H9 (cell line): ENCODE measurements at regions not wholly inside any gene's neighbourhood (a gene's known extent, or its start where the extent isn't known, plus 50 kb on each side); places are given as distances from the start of the nearest gene placed in this dataset.

ENCODE experiments used
- DNase-seq: peaks from one replicate; pipeline ENCODE4 v3.0.0-alpha.2; 2017
- H2AFZ ChIP-seq: one replicate; pipeline ENCODE4 v1.6.1; 2013; ENCODE audit warnings: mild to moderate bottlenecking, low read length, control low read depth, moderate library complexity
- H2AK5ac ChIP-seq: 2 replicates; pipeline ENCODE4 v1.6.1; 2013; ENCODE audit warnings: low read length, control low read depth, mixed read lengths; ENCODE audit not compliant: insufficient read length
- H2BK120ac ChIP-seq: one replicate; pipeline ENCODE4 v1.6.1; 2013; ENCODE audit warnings: low read depth, mild to moderate bottlenecking, low read length, control low read depth, inconsistent platforms; ENCODE audit not compliant: poor library complexity, severe bottlenecking
- H2BK12ac ChIP-seq: 2 replicates; pipeline ENCODE4 v1.6.1; 2013; ENCODE audit warnings: low read length, control low read depth, mixed read lengths, low read depth; ENCODE audit not compliant: insufficient read length
- H2BK15ac ChIP-seq: 2 replicates; pipeline ENCODE4 v1.6.1; 2013; ENCODE audit warnings: low read depth, low read length, control low read depth
- H2BK20ac ChIP-seq: one replicate; pipeline ENCODE4 v1.6.1; 2013; ENCODE audit warnings: low read depth, mild to moderate bottlenecking, low read length, control low read depth, inconsistent platforms; ENCODE audit not compliant: poor library complexity, severe bottlenecking
- H2BK5ac ChIP-seq: 2 replicates; pipeline ENCODE4 v1.6.1; 2013; ENCODE audit warnings: low read length, control low read depth, mixed read lengths; ENCODE audit not compliant: insufficient read length
- H3K14ac ChIP-seq: 2 replicates; pipeline ENCODE4 v1.6.1; 2013; ENCODE audit warnings: low read length, control low read depth; ENCODE audit not compliant: insufficient read depth
- H3K18ac ChIP-seq: 2 replicates; pipeline ENCODE4 v1.6.1; 2013; ENCODE audit warnings: low read depth, mild to moderate bottlenecking, mixed read lengths, low read length, control low read depth; ENCODE audit not compliant: insufficient read length
- H3K23ac ChIP-seq: 2 replicates; pipeline ENCODE4 v1.6.1; 2013; ENCODE audit warnings: low read length, control low read depth, mixed read lengths, low read depth; ENCODE audit not compliant: insufficient read length
- H3K23me2 ChIP-seq: 2 replicates; pipeline ENCODE4 v1.6.1; 2013; ENCODE audit warnings: low read depth, mild to moderate bottlenecking, mixed read lengths, low read length, control low read depth; ENCODE audit not compliant: insufficient read length, poor library complexity, severe bottlenecking
- H3K27ac ChIP-seq: 2 replicates; pipeline ENCODE4 v1.5.1; 2013; ENCODE audit warnings: low read length, control low read depth, mixed read lengths, low read depth; ENCODE audit not compliant: insufficient read length
- H3K27me3 ChIP-seq: 2 replicates; pipeline ENCODE4 v1.6.1; 2013; ENCODE audit warnings: low read length, control low read depth, inconsistent platforms; ENCODE audit not compliant: insufficient read depth
- H3K4ac ChIP-seq: 2 replicates; pipeline ENCODE4 v1.6.1; 2013; ENCODE audit warnings: low read depth, mild to moderate bottlenecking, control low read depth, inconsistent platforms, low read length, moderate library complexity
- H3K4me1 ChIP-seq: 2 replicates; pipeline ENCODE4 v1.6.1; 2013; ENCODE audit warnings: low read length, control low read depth, inconsistent platforms; ENCODE audit not compliant: insufficient read depth
- H3K4me2 ChIP-seq: 2 replicates; pipeline ENCODE4 v1.6.1; 2013; ENCODE audit warnings: low read length, control low read depth, mixed read lengths; ENCODE audit not compliant: insufficient read length, insufficient read depth
- H3K56ac ChIP-seq: 2 replicates; pipeline ENCODE4 v1.6.1; 2013; ENCODE audit warnings: low read depth, mild to moderate bottlenecking, mixed read lengths, low read length, control low read depth; ENCODE audit not compliant: insufficient read length
- H3K79me1 ChIP-seq: 2 replicates; pipeline ENCODE4 v1.6.1; 2013; ENCODE audit warnings: low read depth, mild to moderate bottlenecking, moderate library complexity, low read length, control low read depth, inconsistent platforms; ENCODE audit not compliant: insufficient read depth, poor library complexity, severe bottlenecking
- H3K79me2 ChIP-seq: 2 replicates; pipeline ENCODE4 v1.6.1; 2013; ENCODE audit warnings: low read length, control low read depth, inconsistent platforms; ENCODE audit not compliant: insufficient read depth
- H3K9ac ChIP-seq: 2 replicates; pipeline ENCODE4 v1.6.1; 2013; ENCODE audit warnings: low read length, control low read depth, mixed read lengths; ENCODE audit not compliant: insufficient read length; ENCODE audit errors: extremely low read depth
- H3K9me3 ChIP-seq: one replicate; pipeline ENCODE4 v1.6.1; 2013; ENCODE audit warnings: low read depth, low read length, inconsistent platforms; ENCODE audit not compliant: control insufficient read depth
- H3T11ph ChIP-seq: one replicate; pipeline ENCODE4 v1.6.1; 2013; ENCODE audit warnings: mild to moderate bottlenecking, low read length, control low read depth, inconsistent platforms
- H4K20me1 ChIP-seq: one replicate; pipeline ENCODE4 v1.6.1; 2013; ENCODE audit not compliant: control insufficient read depth, insufficient read length, insufficient read depth
- H4K5ac ChIP-seq: 2 replicates; pipeline ENCODE4 v1.6.1; 2013; ENCODE audit warnings: low read depth, mild to moderate bottlenecking, mixed read lengths, low read length, control low read depth; ENCODE audit not compliant: insufficient read length
- H4K8ac ChIP-seq: replicated peaks from 2 replicates; pipeline ENCODE4 v1.6.1; 2013; ENCODE audit warnings: low read length, control low read depth, mixed read lengths, low read depth; ENCODE audit not compliant: insufficient read length
- H4K91ac ChIP-seq: 2 replicates; pipeline ENCODE4 v1.6.1; 2013; ENCODE audit warnings: low read depth, mild to moderate bottlenecking, moderate library complexity, mixed read lengths, low read length, control low read depth; ENCODE audit not compliant: insufficient read length
- H3K27ac Mint-ChIP-seq, 3 experiments: 2 replicates in 2 of 3; 3 replicates in 1 of 3; pipeline ENCODE4 v1.8.0; 2020 to 2021; ENCODE audit warnings: mixed read lengths in 3 of 3, mild to moderate bottlenecking in 1 of 3, moderate library complexity in 1 of 3
- H3K27me3 Mint-ChIP-seq: 2 replicates; pipeline ENCODE4 v1.8.0; 2021; ENCODE audit warnings: low read depth, mild to moderate bottlenecking, moderate library complexity, mixed read lengths
- H3K36me3 Mint-ChIP-seq, 3 experiments: 2 replicates in 2 of 3; 3 replicates in 1 of 3; pipeline ENCODE4 v1.8.0; 2020 to 2021; ENCODE audit warnings: low read depth in 3 of 3, mixed read lengths in 3 of 3; ENCODE audit not compliant: insufficient read depth in 1 of 3
- H3K4me1 Mint-ChIP-seq, 2 experiments: 2 replicates each; pipeline ENCODE4 v1.8.0; 2020; ENCODE audit warnings: mixed read lengths in 2 of 2
- H3K4me3 Mint-ChIP-seq, 2 experiments: 2 replicates in 1 of 2; 3 replicates in 1 of 2; pipeline ENCODE4 v1.8.0; 2020 to 2021; ENCODE audit warnings: mild to moderate bottlenecking in 2 of 2, mixed read lengths in 2 of 2, moderate library complexity in 1 of 2
- H3K9me3 Mint-ChIP-seq, 2 experiments: 2 replicates in 1 of 2; 3 replicates in 1 of 2; pipeline ENCODE4 v1.8.0; 2020; ENCODE audit warnings: mild to moderate bottlenecking in 2 of 2, mixed read lengths in 2 of 2, moderate library complexity in 1 of 2
- CTCF ChIP-seq: fragments of 200-600 bp; sonication (generic); conservative IDR thresholded peaks from 3 replicates; pipeline ENCODE4 v1.8.0; 2021; ENCODE audit warnings: antibody characterized with exemption, mild to moderate bottlenecking
- WGBS: extraction: QIAGEN DNeasy Blood & Tissue Kit; methylation state at CpG from one replicate; pipeline ENCODE4 v1.1.7; 2013; ENCODE audit warnings: missing lambda C conversion rate, low lambda C conversion rate, mixed read lengths; ENCODE audit not compliant: insufficient read length; ENCODE audit errors: extremely low coverage; 5-methylcytosine and 5-hydroxymethylcytosine counted together

- H3K4me1 ChIP-seq = no peaks in the 10 kb centered on the region
- H3K23me2 ChIP-seq = no peaks in the 10 kb centered on the region
- Mint-ChIP-seq H3K4me3 (no peak overlapping the region), H3K9me3 (no peaks in the 10 kb centered on the region), H3K27me3 (no peaks in the 10 kb centered on the region), H3K4me1 (no peaks in the 10 kb centered on the region), H3K36me3 (no peaks in the 10 kb centered on the region), H3K27ac (no peak overlapping the region)
- H3K27ac ChIP-seq = no peak overlapping the region
- no peaks in the 10 kb centered on the region for H3K9me3 ChIP-seq
- H3K23ac ChIP-seq = no peak overlapping the region
- no peak overlapping the region for H2AFZ ChIP-seq
- no peaks in the 10 kb centered on the region for H3K79me1 ChIP-seq
- H3K4ac ChIP-seq = no peak overlapping the region
- H4K20me1 ChIP-seq = no peaks in the 10 kb centered on the region
- H3K14ac ChIP-seq = no peak overlapping the region
- no peak overlapping the region for H4K5ac ChIP-seq
- H2BK15ac ChIP-seq = no peak overlapping the region
- no peak overlapping the region for H3K4me2 ChIP-seq
- no peak overlapping the region for H4K8ac ChIP-seq
- no peak overlapping the region for H4K91ac ChIP-seq
- WGBS = no CpG with 5 or more reads among the region's 2 CpGs
- H3K79me2 ChIP-seq = no peaks in the 10 kb centered on the region
- H3K56ac ChIP-seq = no peak overlapping the region
- TF ChIP-seq CTCF = no peak
- H3T11ph ChIP-seq = no peak overlapping the region
- H3K27me3 ChIP-seq = no peaks in the 10 kb centered on the region
- no peak overlapping the region for H2AK5ac ChIP-seq
- DNase-seq = no peak
- no peak overlapping the region for H2BK5ac ChIP-seq
- no peak overlapping the region for H3K18ac ChIP-seq
- no peak overlapping the region for H3K9ac ChIP-seq
- no peak overlapping the region for H2BK20ac ChIP-seq
- H2BK12ac ChIP-seq = no peak overlapping the region
- no peak overlapping the region for H2BK120ac ChIP-seq
These were observed 139.2 kb downstream of the PCDH18 start for GRCh38 chr4:137393044-137393443.
